Gastrocnemius medialis (tissue), 4 donors: ENCODE measurements at regions not wholly inside any gene's neighbourhood (a gene's known extent, or its start where the extent isn't known, plus 50 kb on each side); places are given as distances from the start of the nearest gene placed in this dataset.

Source experiments
- ATAC-seq, 2 donors: fragments of 150-250 bp; one replicate each; pipeline ENCODE4 v1.9.1; 2016
- DNase-seq, 2 donors: peaks; one replicate each; pipeline ENCODE4 v3.0.0-alpha.2; 2019
- H3K27ac ChIP-seq, 4 donors: fragments of 200-600 bp; sonication (generic); 1 replicate in 1 of 4; 2 replicates in 3 of 4; pipeline ENCODE4 v1.5.1; 2016 to 2018; ENCODE audit warnings: mild to moderate bottlenecking in 2 of 4, moderate library complexity in 1 of 4
- H3K27me3 ChIP-seq, 3 donors: fragments of 200-600 bp; sonication (generic) in 2 of 3; 1 replicate in 1 of 3; 2 replicates in 2 of 3; pipeline versions ENCODE4 v1.5.1 to v1.6.0; 2016 to 2019; ENCODE audit warnings: mild to moderate bottlenecking in 1 of 3, moderate library complexity in 1 of 3
- H3K36me3 ChIP-seq, 2 donors: fragments of 200-600 bp; sonication (generic) in 1 of 2; one replicate each; pipeline ENCODE4 v1.5.1; 2017 to 2018
- H3K4me1 ChIP-seq, 2 donors: fragments of 200-600 bp; sonication (generic) in 1 of 2; one replicate each; pipeline ENCODE4 v1.5.1; 2016 to 2017; ENCODE audit warnings: mild to moderate bottlenecking in 2 of 2
- H3K4me3 ChIP-seq, 4 donors: fragments of 200-600 bp; sonication (generic) in 3 of 4; 1 replicate in 1 of 4; 2 replicates in 3 of 4; pipeline ENCODE4 v1.5.1; 2016 to 2019; ENCODE audit warnings: mild to moderate bottlenecking in 2 of 4
- H3K9me3 ChIP-seq, 3 donors: fragments of 200-600 bp; sonication (generic) in 2 of 3; 1 replicate in 1 of 3; 2 replicates in 2 of 3; pipeline ENCODE4 v1.5.1; 2016 to 2019
- POLR2A ChIP-seq, 2 donors: fragments of 450-650 bp; IDR thresholded peaks; one replicate each; pipeline ENCODE4 v1.6.1; 2017; ENCODE audit warnings: antibody characterized with exemption in 2 of 2, mild to moderate bottlenecking in 2 of 2, moderate library complexity in 2 of 2
- in situ Hi-C, 4 donors: fragments of 200-750 bp; cut with MboI; loops; one replicate each; pipeline versions ENCODE4 v1.15.0 to v1.8.0; 2017; ENCODE audit warnings: low sequenced_read_pairs in 4 of 4
- intact Hi-C: fragments of 100-400 bp; cut with DNase I; formaldehyde crosslinking; loops from one replicate; pipeline ENCODE4 v1.15.1; 2023; ENCODE audit warnings: low total_unique reads
- TF ChIP-seq, protein P1 (sequence below), 5 experiments: fragments of 450-650 bp in 3 of 5; fragments of 200-600 bp in 2 of 5; sonication (generic) in 2 of 5; IDR thresholded peaks in 4 of 5; conservative IDR thresholded peaks in 1 of 5; 1 replicate in 4 of 5; 2 replicates in 1 of 5; pipeline ENCODE4 v1.5.1; 2016 to 2019; ENCODE audit warnings: antibody characterized with exemption in 5 of 5, mild to moderate bottlenecking in 3 of 5, moderate library complexity in 3 of 5

DNA sequence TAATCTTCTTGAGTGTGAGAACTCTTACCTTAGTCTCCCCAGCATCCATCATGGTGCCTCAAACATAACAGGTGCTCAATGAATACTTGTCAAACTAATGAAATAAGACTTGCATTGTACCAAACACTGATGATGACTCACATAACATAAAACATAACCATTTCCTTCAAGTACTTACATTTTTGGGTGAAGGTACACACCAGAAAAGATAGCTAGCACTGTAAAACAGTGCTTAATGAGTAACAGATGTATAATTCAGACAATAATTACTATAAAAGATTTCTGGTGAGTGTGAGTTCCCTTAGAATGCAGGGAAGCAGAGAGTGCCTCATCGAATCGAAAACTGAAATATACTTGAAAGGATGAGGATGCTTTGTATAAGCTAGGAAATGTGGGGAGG, 70.1 kb upstream of the HCCS start:
- intact Hi-C loops, result no loop called here
- TF ChIP-seq, protein P1, sequence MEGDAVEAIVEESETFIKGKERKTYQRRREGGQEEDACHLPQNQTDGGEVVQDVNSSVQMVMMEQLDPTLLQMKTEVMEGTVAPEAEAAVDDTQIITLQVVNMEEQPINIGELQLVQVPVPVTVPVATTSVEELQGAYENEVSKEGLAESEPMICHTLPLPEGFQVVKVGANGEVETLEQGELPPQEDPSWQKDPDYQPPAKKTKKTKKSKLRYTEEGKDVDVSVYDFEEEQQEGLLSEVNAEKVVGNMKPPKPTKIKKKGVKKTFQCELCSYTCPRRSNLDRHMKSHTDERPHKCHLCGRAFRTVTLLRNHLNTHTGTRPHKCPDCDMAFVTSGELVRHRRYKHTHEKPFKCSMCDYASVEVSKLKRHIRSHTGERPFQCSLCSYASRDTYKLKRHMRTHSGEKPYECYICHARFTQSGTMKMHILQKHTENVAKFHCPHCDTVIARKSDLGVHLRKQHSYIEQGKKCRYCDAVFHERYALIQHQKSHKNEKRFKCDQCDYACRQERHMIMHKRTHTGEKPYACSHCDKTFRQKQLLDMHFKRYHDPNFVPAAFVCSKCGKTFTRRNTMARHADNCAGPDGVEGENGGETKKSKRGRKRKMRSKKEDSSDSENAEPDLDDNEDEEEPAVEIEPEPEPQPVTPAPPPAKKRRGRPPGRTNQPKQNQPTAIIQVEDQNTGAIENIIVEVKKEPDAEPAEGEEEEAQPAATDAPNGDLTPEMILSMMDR (IDR thresholded peaks at IDR 0.05 in 4 of 5, conservative IDR thresholded peaks at IDR 0.05 in 1 of 5), result no peak
- no peak for TF ChIP-seq POLR2A (IDR thresholded peaks at IDR 0.05)
- Histone ChIP-seq H3K27ac (no peak overlapping the region), H3K4me3 (no peak overlapping the region), H3K36me3 (no peaks in the 10 kb centered on the region), H3K9me3 (peaks cover 0 to 4% (median 0%) of the 10 kb centered on the region in 3 donors), H3K4me1 (no peaks in the 10 kb centered on the region), H3K27me3 (no peaks in the 10 kb centered on the region)
- DNase-seq (no peak), ATAC-seq (no peak)
- in situ Hi-C loops, result no loop called here

DNA sequence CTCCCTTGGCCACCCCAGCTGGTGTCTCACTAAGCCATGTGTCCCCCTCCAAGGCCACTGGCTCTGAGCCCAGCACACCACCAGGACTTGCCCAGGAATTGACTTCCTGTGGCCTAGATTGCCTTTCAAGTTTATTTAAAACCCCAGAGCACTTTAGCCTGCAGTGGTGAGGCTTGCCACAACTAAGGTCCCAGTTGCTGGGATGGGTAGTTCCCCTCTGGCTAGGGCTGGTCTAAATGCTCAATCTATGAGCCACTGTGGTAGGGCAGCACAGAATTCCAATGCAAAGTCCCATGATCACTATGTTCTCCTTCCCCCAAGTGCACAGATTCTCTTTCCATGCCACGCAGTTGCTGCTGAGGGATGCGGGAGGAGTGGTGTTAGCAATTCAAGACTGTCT, 61.1 kb upstream of the HCCS start:
- in situ Hi-C loops, result no loop called here
- no peak for ATAC-seq
- no peak overlapping the region for H3K27ac ChIP-seq
- H3K9me3 ChIP-seq, result no peaks in the 10 kb centered on the region
- TF ChIP-seq, protein P1 (IDR thresholded peaks at IDR 0.05 in 4 of 5, conservative IDR thresholded peaks at IDR 0.05 in 1 of 5), result no peak
- no peak for TF ChIP-seq POLR2A (IDR thresholded peaks at IDR 0.05)
- intact Hi-C loops, result no loop called here
- H3K36me3 ChIP-seq, result no peaks in the 10 kb centered on the region
- no peak overlapping the region for H3K4me3 ChIP-seq
- no peak for DNase-seq
- H3K27me3 ChIP-seq, result no peaks in the 10 kb centered on the region
- no peaks in the 10 kb centered on the region for H3K4me1 ChIP-seq

DNA sequence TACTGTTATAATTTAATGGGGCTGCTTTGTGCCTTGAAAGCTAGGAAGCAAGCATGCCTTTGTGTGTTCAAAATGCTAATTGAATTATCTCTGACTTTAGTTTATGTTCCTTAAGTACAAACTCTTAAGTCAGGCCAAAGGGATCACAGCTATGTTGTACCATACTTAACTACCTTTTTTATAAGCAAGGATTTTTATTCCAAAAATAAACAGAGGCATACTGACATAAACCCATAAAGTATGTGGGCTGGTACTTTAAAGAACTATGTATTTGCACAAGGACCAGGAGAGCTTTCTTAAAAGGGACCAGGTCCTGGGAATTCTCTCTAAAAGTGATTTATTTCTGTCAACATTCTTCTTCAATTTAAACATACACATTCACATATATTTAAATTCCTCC, 57.8 kb upstream of the HCCS start:
- Histone ChIP-seq H3K9me3 (no peaks in the 10 kb centered on the region), H3K27me3 (no peaks in the 10 kb centered on the region), H3K4me3 (no peak overlapping the region), H3K27ac (no peak overlapping the region), H3K4me1 (no peaks in the 10 kb centered on the region), H3K36me3 (no peaks in the 10 kb centered on the region)
- intact Hi-C loops, result no loop called here
- ATAC-seq (no peak), DNase-seq (no peak)
- in situ Hi-C loops, result no loop called here
- no peak for TF ChIP-seq POLR2A (IDR thresholded peaks at IDR 0.05)
- TF ChIP-seq, protein P1 (IDR thresholded peaks at IDR 0.05 in 4 of 5, conservative IDR thresholded peaks at IDR 0.05 in 1 of 5), result no peak

DNA sequence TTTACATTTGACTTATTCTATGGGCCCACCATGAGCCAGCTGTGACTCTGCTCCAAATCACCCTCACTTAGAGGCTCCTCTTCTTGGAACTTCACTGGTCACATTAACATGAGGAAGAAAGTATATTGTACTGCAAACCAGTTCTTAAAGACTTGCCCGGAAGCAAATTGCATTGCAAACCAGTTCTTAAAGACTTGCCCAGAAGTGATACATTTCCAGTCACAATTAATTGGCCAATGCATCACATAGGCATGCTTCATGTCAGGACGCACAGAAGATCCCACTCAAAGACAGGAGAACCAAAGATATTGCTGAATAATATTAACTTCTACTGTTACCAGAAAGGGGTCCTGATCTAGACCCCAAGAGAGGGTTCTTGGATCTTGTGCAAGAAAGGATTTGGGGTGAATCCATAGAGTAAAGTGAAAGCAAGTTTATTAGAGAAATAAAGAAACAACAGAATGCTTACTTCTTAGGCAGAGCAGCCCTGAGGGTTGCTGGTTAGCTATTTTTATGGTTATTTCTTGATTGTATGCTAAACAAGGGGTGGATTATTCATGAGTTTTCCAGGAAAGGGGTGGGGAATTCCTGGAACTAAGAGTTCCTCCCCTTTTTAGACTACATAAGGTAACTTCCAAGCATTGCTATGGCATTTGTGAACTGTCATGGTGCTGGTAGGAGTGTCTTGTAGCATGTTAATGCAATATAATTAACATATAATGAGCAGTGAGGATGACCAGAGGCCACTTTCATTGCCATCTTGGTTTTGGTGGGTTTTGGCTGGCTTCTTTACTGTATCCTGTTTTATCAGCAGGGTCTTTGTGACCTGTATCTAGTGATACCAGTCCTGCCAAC, 54.6 kb upstream of the HCCS start:
- Histone ChIP-seq H3K4me3 (no peak overlapping the region), H3K9me3 (no peaks in the 10 kb centered on the region), H3K27ac (no peak overlapping the region), H3K27me3 (no peaks in the 10 kb centered on the region), H3K4me1 (no peaks in the 10 kb centered on the region), H3K36me3 (no peaks in the 10 kb centered on the region)
- TF ChIP-seq, protein P1 (IDR thresholded peaks at IDR 0.05 in 4 of 5, conservative IDR thresholded peaks at IDR 0.05 in 1 of 5), result no peak
- TF ChIP-seq POLR2A (IDR thresholded peaks at IDR 0.05), result no peak
- ATAC-seq (no peak), DNase-seq (no peak)
- intact Hi-C loops (no loop called here), in situ Hi-C loops (no loop called here)
